ENCODE measurements at regions not wholly inside any gene's neighbourhood (a gene's known extent, or its start where the extent isn't known, plus 50 kb on each side); places are given as distances from the start of the nearest gene placed in this dataset.

DNA sequence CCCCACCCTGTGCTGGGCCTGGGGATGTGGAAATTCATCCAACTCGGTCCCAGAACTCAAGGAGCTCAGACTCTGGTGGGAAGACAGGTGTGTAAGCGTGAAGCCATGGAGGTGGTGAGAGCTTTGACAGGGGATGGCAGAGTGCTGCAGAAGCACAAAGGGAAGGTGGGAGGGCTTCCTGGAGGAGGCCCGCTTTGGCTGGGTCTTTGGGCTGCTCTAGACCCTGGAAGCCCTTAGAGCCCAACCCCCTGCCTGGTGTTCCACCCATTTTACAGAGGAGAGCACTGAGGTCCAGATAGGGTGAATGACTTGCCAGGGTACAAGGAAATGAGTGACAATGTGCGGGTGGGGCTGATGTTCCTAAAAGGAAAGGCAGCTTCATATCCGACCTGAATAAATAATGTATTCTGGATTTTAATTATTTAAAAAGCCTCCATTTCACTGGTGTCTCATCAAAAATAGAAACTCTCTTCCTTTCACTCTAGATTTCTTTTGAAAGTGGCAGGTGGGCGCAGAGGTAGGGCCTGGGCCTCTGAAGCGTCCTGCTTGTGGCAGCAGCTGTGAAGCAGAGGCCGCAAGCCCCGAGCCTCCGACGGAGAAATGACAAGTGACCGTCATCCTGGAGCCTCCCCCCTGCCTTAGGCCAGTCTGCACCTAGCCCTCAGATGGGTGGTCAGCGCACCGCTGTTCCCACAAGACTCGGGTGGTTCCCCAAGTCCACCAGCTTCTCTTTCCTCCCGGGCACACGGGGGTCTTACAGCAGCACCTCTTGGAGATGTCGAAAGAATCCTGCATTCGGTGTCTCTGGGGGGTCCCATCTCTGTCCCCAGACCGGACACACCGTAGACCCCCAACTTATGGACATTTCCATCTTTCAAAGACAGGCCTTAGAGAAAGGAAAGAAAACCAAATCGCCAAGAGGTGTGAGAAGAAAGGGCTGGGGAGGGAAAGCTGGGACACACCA, 71.0 kb upstream of the TAF1B start:
- DNase-seq: no peak

- DNase-seq: no peak
Observed at GRCh38 chr2:9772999-9773902, 70.0 kb upstream of the TAF1B start.

DNA sequence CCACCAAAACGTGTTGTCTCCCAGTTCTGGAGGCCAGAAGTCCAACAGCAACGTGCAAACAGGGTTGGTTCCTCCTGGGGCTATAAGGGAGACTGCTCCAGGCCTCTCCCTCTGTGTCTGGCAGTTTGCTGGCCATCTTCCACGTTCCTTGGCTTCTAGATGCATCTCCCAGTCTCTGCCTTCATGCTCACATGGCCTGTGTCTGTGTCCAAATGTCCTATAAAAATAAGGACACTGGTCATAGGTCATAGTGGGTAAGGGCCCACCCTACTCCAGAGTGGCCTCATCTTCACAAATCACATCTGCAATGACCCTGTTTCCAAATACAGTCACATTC, 69.4 kb upstream of the TAF1B start:
- DNase-seq: no peak

- no peak for DNase-seq
Observed at GRCh38 chr2:9774266-9774665, 69.0 kb upstream of the TAF1B start.

DNA sequence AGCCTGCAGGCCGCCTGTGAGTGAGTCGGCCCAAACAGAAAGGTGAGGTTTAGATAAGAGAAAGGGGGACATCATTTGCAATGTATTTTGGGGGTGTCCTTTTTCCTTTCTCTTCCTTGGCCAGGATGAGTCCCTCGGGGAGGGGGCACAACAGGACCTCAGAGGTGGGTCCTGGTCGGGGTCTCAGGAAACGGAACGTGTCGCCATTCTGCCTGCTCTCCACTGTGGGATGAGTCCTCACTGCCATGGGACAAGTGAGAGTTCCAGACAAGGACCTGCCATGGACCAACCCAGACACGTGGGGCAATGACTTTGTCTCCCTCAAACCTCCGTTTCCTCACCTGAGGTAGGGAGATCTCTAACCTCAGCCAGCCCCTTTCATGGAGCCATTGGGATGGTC, 67.9 kb upstream of the TAF1B start:
- DNase-seq: no peak

- no peak for DNase-seq
Observed at GRCh38 chr2:9775999-9776712, 67.1 kb upstream of the TAF1B start.

DNA sequence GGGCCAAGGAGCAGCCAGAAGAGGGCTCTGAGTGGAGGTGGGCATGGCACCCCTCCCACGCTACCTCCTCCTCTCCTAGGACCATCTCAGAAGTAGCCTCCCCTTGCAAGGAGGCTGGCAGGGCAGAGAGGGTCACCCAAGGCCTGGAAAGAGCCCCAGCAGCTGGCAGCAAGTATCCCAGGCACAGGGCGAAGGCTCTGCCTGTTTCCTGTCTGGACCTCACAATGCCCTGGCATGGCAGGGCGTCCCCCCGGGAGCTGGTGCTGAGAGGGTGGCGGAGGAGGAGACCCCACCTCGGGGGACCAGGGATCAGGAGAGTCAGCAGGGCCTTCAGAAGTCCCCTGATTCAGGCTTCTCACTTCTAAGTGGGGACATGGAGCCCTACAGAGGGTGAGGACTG, 66.2 kb upstream of the TAF1B start:
- no peak for DNase-seq

DNA sequence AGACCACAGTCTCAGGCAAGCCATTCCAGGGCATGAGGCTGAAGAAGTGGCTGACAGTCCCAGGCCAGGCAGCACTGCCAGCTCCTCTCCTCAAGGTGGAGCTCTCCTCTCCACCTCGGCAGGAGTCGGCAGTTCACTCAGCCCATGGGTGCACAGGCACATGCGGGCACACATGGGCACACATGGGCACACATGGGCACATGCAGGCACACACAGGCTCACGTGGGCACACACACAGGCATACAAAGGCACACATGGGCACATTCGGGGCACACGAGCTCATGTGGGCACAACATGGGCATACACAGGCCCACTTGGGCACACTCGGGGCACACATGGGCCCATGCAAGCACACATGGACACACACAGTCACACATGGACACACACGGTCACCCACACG, 65.3 kb upstream of the TAF1B start:
- peak in 1 of 3 donors; percentile 40 for DNase-seq

DNA sequence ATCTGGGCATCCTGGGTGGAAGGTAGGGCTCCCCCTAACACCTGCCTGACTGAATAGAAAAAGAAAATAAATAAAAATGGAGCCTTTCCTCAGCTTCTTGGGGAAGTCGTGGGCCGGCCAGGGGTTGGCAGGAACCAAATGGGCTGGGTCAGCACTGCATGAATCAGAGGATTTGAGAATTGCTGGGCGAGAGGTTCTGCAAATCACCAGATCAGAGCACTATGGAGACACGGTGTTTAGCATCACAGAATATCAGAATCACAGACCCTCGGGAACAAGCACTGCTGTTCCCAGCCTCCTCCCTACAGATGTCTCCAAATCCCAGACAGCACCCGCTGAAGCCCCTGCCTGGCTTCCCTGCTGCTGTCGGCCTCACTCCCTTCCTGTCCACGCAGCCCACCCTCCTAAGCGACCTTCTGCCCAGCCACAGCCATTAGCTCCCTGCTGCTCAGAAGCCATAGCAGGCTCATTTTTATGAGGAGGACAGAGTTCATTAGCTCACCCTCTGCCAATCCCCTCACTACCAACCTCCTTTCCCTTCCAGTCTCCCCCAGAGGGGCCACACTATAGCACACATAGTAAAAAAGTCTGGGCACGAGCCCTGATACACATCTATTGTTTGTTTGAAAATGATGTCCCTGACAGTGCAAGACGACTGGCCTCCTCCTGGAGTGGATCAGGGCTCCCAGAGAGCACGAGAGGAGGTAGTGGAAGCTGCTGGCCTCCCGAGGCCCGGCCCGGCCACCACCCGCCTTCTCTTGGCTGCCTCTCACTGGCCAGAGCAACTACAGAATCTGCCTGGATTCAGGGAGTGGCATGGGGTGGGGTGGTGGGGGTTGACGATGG, 64.6 kb upstream of the TAF1B start:
- peak; percentile 68 to 81 (median 78) for DNase-seq

DNA sequence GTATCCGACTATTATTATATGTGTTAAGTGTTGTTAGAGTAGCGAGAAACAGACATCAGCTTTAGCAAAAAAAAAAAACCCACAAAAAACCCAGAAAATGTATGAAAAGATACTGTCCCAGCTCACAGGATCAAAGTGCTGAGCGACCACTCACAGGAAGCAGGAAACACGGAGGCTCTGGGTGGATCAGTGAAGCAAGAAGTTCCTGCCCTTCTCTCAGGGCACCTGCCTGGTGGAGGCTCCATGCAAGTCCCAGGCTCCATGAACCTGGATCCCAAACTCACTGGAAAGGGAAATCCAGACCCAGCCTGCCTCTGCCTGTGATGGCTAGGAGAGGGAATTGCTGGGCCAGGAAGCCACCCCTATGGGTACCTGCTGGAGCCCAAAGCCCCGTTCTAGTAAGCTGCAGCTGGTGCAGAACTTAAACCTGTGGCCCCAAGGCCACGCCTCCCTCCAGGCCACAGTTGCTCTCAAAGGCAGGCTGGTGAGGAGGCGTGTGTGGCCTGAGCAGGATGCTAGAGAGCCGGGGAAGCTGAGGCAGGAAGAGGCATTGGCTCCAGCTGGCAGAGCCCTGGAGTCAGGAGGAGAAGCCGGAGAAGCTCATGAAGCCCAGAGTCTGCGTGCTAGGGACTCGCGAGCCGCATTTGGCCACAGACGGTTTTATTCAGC, 63.5 kb upstream of the TAF1B start:
- DNase-seq: no peak

DNA sequence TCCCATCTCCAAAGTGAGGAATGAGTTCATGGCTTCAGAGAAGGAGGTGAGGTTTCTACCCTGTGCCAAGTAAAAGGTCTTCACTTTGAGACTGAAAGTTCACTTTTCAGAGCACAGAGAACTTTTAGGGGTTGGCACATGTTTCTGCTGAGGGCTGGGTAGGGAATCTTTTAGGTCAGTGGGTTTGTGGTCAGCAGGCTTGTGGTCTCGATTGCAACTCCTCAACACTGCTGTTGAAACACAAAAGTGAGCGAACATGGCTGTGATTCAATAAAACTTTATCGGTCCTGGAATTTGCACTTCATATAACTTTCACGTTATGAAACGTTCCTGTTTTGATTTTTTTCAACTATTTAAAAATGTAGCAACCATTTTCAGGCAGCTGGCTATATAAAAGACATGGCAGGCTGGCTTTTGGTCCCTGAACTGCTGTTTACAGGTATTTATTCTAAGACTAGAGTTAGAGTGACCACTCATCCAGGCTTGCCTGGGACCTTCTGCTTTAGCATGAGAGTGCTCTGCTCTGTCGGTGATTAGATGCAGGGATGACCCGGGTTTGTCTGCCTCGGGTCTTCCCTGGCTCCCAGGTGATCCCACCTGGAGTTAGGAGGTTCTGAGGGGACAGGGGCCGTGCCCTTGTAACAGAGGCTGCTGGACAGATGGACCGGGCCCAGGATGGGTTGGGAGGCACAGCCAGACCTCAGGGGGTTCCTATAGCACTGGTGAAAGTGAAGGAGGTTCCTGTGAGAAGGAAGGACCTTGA, 62.7 kb upstream of the TAF1B start:
- DNase-seq: peak in 2 of 3 donors; percentile 50 to 54

- no peak for DNase-seq
Observed at GRCh38 chr2:9781252-9781651, 62.0 kb upstream of the TAF1B start.

DNA sequence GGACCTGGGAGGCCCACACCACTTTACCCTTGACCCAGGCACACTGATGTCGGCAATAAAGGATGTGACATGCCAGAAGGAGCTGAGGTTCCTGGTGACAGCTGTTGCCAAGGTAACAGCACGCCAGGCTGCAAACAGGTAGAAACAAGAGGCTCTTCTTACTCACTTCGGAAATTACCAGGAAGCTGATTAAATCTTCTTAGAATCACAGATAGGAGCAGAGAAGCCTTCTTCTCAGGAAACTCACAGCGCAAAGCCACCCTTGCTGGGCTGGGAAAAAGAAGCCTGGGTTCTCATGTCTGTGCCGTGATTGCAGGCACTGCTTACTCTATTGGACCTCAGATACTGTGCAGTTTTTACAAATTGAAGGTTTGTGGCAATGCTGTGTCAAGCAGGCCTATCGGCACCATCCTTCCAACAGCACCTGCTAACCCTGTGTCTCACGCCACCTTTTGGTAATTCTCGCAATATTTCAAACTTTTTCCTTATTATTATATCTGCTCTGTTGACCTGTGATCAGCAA, 61.0 kb upstream of the TAF1B start:
- no peak for DNase-seq

GRCh38 chr2:9789371-9789770, 53.9 kb upstream of the TAF1B start:
- DNase-seq: no peak

DNA sequence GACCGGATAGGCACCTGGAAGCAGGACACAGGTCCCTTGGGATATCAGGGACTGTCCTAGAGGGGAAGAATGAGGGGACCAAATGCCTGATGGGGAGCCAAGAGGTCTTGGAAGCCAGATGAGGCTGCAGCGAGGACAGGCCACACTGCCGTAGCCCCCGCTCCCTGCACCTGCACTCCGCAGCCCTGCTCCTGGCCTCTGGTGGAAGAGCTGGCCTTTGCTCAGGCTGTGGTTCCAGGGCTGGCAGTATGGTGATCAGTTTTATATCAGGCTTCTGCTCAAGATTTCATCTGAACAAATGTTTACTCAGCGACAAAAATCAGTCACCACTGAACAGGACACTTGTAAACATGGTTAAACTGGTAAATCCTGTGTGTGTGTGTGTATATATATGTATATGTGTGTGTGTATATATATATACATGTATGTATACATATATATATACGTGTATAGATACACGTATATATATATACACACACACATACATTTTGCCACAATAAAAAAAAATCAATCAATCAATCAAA, 52.5 kb upstream of the TAF1B start:
- DNase-seq: no peak

- no peak for DNase-seq
Observed at GRCh38 chr2:9791711-9792110, 51.6 kb upstream of the TAF1B start.

DNA sequence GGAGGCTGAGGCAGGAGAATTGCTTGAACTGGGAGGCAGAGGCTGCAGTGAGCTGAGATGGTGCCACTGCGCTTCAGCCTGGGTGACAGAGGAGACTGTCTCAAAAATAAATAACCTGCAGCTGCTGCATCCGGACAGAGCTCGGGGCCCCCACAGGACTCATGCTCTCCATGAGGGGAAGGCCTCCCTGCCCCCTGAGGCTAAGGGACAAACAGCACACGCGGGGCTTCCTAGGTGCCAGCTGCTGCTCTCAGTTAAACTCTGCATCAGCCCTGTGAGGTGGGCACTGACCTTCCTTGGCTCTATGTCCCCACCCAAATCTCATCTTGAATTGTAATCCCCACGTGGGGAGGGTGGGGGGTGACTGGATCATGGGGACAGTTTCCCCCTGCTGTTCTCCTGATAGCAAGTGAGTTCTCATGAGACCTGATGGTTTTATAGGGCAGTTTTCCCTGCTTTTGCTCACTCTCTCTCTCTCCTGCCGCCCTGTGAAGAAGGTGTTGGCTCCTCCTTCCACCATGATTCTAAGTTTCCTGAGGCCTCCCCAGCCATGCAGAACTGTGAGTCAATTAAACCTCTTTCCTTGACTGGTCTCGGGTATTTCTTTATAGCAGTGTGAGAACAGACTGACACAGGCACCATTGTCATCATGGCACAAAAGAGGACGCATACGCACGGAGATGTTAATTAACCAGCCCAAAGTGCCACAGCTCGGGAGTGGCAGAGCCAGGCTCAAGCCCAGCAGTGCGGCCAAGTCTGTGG, 49.9 kb upstream of the TAF1B start:
- DNase-seq: no peak

Data from suppressor macrophage treated with lipopolysaccharide for 1 hour (primary cell).